ENCODE measurements at regions not wholly inside any gene's neighbourhood (a gene's known extent, or its start where the extent isn't known, plus 50 kb on each side); places are given as distances from the start of the nearest gene placed in this dataset.

DNA sequence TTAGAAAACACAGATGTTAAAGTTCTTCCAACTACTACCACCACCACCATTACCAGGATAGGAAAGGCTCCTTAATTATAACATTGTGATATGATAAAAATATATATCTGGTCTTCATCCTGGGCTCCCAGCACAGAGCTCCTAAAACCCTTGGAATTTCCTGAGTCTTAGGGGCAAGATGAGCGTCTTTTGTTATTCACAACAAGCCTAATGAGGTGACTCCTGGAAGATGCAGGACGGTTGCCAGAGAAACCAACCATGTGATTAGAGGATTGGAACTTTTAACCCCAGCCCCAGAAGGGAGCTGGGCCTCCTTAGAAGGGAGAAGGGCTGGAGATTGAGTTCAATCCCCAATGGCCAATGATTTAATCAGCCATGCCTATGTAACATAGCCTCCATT, 148.0 kb upstream of the ADRA1B start:
- no peak for DNase-seq

DNA sequence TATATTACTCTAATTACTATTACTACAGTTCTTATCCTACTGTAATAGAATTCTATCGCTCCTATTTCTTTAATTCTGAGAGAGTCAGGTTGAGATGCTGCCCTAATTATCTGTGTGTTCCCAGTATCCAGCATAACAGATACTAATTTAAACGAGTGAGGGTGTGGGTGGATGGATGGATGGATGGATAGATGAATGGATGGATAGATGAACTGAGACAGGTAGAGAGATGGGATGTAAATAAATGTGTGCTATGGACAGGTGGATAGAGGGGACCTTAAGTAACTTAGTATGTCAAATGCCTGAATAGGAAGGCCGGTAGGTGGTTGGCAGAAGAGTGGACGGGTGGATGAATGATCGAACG, 143.6 kb upstream of the ADRA1B start:
- no peak for DNase-seq

DNA sequence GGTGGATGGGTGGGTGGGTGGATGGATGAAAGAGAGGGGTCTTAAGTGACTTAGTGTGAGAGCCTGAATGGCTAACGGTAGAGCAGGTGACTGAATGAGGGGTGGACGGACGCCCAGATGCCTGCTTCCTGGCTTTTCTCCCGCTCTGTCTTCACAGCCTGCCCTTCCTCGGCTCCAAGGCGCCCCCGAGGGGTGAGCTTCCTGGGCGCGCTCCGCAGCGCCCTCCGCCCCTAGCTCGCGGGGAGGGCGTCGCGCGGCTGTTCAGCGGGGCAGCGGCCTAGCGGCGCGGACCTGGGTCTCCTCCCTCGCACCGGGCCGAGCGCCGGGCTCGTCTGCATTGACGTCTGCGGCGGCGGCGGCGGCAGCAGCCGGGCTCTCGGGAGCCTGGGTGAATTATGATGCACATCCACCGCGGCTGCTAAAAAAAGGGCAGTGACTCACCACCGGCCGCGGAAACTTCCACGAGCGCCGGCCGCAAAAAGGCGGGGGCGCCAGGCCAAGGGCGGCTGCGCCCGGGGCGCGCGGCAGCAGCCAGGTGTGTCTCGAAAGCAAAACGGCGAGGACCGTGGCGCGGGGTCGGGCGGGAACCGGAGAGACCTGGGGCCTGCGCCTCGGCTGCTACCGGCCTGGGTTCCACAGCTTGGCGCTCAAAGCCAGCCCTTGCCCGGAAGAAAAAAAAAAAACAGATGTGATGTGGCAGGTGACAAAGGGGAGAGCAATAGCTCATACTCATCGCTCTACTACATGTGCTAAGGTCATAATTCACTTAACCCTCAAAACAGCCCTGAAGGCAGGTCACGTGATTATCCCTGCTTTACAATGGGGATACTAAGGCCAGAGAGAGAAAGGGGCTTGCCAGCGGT, 143.0 kb upstream of the ADRA1B start:
- DNase-seq = no peak

DNA sequence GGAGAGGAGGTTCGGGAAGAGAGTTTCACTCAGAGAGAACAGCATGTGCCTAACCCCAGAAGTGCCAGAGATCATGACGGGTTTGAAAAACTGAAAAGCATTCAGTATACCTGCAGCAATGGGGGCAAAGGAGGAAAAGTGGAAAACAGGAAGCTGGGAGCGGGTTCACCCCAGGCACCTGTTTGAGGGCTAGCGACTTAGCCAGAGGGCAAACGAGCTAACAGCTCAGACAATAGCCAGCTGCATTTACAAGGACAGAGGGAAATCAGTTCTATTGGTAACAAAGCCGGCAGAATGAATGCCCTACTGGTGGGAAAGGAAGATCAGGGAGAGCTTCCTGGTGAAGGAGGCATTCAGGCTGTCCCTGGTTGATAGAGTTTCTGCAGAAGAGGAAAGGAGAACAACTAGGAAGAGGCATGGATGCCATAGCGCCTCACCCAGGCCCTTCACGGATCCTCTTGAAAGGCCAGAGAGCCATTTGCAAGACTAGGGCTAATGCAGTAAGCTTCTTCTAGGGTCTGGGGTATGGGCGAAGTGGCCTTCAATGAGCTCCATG, 141.7 kb upstream of the ADRA1B start:
- no peak for DNase-seq

DNA sequence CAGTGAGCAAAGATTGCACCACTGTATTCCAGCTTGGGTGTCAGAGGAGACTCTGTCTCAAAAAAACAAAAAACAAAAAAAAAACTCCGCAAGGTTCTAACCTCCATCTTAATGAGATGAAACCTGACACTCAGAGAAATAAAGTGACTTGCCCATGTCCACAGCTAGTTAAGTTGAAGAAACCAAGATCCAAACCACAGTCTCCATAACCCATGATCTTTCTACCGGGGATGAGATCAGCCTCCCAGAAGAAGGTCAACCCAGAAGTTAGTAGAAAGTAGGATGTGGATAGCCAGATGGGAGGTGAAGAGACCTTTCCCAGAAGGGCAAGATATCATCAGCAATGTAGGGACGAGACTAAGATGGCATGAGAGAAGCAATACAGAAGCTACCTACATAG, 140.4 kb upstream of the ADRA1B start:
- no peak for DNase-seq

DNA sequence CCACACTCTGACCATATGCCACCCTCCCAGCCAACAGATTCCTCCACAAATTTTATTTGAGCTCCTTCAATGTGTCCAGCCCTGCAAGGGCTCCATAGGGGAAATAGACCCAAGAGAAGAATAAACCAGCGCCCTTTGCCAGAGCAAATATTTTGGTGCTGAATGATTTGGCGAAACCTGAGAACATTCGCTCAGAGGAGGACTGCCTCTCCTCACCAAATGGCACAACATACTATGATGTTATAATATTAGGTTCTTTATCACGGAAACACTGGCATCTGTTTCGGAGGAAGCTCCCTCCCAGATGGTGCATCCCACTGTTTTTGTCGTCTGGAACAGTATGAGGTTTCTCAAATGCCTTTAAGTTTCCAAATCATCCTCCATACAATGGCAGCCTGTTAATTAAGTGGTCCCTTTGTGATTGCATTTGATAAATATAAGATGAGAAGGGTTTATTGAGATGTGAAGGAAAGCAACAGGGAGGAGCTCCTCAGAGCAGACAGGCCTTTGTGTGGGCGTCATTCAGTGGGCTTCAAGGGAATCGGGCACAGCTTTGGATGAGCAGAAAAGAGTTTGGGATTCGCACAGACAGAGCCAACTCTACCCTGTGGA, 139.1 kb upstream of the ADRA1B start:
- DNase-seq = peak in 1 of 2 experiments; percentile 4

DNA sequence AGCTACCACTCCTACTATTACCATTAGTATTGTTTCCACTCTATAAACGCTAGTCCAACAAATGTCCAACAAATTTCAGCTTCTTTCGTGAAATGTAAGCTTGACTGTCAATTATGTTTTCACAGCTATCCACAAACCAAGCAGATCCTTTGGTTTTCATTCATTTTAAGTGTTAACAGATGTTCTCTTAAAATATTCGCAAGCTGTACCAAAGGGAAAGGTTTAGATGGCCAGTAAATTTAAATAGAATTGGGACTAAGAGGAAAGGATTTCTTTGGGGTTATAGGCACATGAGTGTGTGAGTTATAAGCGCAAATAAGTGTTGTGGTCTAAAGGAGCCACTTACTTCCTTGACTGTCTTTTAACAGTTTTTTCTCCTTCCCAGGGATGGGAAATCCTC, 136.8 kb upstream of the ADRA1B start:
- no peak for DNase-seq

DNA sequence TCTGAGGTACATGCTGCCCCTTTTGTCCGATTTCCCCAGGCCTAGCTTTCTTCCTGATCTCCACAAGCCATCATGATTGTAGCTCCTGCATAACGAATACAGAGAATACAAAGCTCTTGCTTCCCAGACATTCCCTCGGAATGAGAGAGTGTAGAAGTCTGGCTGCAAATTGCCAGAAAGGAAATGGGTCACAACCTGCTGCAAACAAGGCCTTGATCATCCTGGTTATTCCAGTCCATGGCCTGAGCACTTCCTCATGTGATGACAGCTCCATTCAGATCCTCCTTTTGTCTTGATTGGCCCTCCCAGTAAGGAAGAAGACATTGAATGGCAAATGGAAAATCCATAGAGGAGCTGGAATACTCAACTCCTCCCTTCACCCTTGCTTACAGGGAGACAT, 136.0 kb upstream of the ADRA1B start:
- no peak for DNase-seq

DNA sequence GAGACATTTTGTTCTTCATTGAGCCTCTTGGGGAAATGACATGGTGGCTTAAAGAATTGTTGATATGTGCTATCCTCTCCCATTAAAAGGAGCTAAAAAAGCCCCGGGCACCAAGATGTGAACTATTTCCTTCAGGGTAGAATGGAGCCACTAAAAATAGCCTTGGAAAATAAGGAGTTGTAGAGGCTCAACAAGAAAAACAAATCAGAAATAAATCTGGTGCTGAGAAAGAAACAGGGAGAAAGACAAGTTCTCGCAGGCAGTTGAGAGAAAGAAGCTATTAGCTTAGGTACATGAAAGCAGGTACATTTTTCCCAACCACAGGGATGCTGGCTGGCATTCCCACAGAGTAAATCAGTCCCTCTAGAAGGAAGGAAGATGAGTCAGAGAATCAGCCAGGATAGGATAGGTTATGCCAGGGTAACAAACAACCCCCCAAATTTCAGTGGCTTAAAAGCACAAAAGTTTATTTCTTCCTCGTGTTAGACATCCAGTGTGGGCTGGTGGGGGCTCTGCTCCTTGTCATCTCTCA, 134.6 kb upstream of the ADRA1B start:
- DNase-seq = no peak

DNA sequence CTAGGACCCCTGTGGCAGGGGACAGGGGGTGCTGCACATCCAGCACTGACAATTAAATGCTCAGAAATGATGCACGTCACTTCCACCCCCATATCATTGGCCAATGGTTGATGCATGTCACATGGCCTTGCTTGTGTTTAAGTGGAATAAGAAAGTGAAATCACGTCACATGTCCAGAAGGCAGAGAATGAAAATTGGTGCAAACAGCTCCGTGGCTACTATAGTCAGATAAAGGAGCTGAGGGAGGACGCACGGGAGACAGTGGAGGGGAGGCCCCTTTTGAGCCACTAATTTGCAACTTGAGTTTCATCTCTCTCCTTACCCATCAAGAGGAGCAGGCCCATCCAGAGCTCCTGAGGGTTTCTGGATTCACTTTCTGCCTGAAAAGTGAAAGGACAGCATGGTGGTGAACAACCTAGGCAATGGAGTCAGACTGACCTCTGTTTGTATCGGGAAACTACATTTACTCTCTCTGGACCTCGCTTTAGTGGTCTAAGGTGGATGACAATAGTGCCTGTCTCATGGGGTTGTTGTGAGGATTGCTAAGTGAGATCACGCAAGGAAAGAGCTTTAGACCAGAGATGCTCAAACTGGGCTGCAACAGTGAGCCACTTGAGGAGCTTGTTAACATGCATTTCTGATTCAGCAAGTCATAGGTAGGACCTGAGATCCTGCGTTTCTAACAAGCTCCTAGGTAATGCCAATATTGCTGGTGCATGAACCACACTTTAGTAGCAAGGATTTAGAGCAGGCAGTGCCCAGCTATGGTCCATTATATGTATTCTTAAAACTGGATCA, 133.9 kb upstream of the ADRA1B start:
- no peak for DNase-seq

DNA sequence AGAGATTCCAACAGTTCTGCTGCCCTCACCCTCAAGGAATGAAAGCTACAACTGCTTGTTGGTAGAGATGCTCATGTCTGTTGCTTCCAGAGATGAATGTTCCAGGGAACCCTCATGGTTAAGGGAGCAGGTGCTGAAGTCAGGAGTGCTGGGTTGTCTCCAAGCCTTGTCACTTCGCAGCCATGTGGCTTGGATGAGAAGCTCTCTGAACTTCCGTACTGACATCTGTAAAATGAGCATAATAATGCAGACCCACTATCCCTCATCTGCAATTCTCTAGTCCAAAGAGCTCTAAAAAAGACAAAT, 133.3 kb upstream of the ADRA1B start:
- DNase-seq = no peak

DNA sequence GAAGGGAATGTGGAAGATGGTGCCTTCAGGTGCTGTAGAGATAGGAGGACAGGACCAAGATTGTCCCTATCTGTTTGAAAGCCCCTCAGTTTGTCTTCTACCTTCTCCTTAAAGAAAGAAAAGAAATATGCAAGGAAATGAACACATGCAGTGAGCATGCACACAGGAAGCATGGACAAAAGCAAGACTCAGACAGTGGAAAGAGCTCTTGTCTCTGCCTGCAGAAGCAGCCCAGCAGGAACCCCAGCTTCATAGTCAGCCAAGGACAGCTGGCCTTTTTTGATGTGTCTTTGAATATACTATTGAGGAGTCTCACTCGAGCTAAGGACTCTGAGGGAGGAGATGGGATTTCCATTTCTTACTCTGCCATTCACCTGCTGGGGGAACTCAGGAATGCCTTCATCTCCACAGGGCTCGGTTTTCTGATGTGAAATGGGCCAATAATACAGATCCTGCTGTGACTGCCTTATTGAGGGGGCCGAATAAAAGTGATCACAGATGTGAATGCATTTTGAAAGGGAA, 132.5 kb upstream of the ADRA1B start:
- no peak for DNase-seq

DNA sequence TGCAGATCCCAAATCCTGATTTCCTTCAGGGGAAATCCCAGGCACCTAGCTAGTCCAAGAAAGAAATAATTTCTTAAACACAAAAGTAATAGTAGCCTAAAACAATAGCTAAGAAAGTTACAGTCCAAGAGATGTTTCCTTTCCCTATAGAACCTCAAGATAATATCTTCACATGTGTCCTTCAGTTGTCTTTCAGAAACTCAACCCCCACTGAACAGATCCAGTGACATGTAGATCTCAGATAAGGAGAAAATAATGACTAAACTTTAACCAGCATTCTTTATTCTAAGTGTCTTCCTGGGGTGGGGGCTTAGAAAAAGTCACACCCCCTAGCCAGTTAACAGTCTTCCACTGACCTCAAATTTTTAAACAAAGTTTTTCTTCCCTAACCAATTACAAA, 131.3 kb upstream of the ADRA1B start:
- no peak for DNase-seq

DNA sequence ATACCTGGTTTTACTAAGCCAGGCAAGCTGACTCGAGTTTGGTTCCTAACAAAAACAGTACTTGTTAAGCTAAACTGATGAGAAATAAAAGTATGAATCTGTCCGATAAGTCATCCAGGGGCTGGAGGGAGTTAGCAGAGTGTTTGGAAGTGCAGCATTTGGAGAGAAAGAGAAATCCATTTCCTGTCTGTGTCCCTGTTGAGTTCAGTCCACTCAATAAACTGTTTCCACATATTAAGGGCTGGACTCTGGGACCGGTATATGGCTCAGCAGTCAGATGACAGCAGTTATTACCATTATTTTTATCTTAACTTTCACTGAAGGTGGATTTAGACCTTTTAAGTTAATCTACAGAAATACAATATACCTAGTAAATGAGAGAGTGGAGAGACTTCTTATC, 130.6 kb upstream of the ADRA1B start:
- DNase-seq = no peak

DNA sequence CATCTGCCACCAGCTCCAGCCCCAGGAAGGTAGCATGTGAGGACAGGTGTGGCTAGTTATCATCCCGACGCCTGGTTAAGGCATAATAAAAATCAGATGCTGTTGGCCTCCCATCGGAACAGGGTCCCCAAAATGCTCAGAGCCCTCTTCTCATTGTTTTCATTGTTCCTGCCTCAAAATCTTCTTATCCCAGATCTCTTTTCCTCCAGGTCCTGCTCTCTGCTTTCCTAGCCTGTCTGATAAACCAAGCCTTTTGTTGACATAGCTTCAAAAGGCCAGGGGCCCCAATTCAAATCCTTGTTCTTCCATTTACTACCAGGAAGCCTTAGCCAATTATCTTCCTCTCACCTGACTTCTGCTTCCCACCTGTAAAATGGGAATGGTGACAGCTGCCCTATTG, 130.1 kb upstream of the ADRA1B start:
- DNase-seq = no peak

DNA sequence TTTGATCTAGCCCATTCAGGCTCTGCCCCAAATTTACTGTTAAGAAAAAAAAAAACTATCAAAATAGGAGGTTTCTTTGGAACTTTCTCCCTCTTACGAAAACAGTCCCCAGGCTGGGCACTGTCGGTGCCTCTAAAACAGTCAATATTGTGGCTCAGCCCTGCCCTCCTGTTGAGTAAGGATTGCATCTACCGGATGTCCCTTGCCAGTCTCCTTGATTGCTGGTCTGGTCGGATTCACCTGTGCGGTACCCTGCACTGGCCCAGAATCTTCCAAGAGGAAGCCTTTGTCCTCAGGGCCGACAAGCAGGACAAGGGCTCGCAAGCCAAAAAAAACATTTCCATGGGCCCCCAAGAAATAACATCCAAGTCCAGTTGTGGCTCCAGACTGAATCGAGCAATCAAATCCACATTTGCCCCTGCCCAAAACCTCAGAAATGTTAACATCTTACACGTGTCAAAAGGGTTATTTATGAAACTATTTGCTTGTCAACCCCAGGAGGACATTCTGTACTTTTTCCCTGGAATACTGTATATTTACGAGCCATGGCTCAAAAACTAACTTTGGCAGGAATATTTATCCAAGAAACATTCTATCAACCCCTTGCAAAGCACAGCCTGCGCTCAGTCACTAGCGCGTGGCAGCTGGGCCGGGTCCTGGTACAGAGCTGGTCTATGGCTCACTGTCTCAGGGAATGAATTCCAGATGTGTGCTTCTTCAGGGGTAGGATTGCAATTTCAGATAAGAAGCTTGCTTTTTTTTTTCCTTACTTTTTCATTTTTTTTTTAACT, 129.2 kb upstream of the ADRA1B start:
- DNase-seq = no peak

DNA sequence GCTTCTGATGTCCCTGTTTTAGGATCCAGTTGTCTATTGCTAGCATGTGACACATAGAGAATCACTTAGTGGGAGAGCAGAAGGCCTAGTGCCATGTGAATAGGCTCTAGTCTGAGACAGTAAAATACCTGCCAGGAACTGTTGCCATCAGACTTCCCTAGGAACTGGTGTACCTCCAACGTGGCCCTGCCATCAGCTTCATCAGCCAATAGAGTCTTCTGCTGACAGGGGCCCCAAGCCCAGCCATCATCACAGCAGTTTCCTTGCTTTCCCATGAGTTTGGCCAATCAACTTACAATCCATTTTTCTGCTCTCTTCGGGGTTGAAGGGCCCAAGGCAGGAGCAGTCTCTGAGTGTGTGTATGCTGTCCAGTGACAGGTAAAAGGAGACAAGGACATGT, 128.4 kb upstream of the ADRA1B start:
- DNase-seq = no peak

DNA sequence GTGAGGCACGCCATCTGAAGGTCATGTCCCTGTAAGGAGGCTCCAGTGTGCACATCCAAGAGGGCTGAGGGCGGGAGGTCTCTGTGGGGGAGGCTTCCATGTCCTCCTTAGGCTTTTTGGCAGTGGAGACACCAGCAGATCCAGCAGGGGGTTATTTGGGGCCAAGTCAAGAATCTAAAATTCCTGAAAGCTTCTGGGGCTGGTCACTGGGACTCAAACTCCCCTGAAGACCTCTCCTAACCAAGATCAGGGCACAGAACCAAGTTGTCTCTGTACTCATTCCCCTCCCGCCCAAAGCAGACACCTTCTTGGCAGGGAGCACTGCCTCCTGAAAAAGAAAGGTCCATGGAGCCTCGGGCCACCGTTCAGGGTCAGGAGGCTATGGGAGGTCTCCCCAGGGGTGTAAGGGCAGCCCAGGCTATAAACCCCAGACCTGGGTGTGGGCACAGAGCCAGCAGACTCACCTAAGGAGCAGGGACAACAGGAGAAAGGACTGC, 127.4 kb upstream of the ADRA1B start:
- no peak for DNase-seq

DNA sequence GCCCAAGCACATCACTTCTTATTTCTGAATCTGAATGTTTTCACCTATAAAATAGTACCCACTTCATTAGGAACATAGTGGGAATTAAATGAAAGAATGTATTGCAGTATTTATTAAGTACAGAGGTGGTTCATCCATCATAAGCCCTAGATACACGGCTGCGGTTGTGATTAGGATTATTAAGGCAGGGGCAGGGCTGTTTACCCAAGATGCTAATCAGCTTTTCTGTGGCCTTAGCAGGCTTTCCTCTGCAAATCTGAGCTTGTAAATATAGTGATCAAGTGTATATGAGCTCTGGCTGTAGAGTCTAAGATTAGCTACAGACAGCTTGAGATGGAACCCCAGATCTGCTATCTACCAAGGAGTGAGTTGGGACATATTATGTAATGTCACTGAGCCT, 124.1 kb upstream of the ADRA1B start:
- DNase-seq = no peak

DNA sequence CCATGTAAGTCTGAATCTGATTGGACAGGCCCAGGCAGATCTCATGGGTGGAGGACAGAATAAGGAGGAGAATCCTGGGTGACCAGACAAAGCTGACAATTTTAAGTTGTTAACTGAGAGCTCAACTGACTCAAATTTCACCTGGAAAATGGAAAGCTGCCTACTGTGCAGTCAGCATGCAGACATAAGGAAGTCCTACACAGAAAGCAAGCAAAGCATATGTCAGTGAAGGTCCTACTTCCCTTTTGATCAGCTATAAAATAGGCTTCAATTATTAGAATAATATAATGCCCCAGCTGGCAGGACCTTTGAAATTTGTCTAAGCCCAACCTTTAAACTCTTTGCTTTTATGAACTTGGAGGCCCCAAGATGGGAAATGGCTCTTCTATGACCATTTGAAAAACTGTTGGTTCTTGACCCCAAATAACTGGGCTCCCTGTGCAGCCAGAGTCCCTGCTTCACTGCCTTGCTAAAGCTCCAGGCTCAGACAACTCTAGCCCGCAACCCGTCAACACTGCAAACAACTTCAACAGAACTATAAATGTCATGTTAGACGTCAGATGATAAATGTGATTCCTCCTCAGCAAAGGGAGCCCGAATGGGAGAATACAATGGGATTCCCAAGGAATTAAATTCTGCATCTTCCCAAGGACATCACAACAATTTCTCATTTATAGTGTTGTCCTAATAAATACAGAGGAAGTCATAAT, 118.9 kb upstream of the ADRA1B start:
- no peak for DNase-seq

DNA sequence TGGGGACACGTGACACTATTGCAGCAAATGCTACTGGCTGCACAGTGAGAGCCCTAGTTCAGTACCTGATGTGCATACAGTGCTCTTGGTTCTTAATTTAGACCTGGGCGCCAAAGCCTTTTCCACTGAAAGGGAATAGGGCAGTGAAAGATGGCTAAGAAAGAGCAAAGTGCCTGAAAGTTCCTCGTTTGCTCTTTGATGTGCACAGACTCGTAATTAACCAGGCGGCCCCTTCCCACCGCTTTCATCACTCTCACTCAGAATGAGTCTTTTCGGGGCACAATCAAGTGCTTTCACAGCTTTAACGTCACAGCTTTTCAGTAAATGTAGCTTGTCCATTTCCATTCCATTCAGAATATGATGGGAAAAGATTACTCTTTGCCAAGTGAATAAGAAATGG, 116.6 kb upstream of the ADRA1B start:
- no peak for DNase-seq
